ENCODE measurements at regions not wholly inside any gene's neighbourhood (a gene's known extent, or its start where the extent isn't known, plus 50 kb on each side); places are given as distances from the start of the nearest gene placed in this dataset.
"Not testable (repeated sequence)": the region's sequence is repeated elsewhere in the genome, so short reads cannot be mapped to it uniquely, and the experiment has no call there.

DNA sequence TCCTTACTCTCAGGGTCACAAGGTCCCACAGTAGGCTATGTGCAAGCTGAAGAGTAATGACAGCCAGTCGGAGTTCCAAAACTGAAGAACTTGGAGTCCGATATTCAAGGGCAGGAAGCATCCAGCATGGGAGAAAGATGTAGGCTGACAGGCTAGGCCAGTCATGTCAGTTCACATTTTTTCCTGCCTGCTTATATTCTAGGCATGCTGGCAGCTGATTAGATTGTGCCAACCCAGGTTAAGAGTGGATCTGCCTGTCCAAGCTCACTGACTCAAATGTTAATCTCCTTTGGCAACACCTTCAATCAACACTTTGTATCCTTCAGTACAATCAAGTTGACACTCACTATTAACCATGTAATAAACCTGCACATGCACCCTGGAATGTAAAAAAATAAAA lies 960.9 kb upstream of the HS3ST1 start:
- H3K4me1 ChIP-seq: no peaks in the 10 kb centered on the region
- intact Hi-C loops (cut with DNase I): no loop called here
- H3K4me3 ChIP-seq: no peak overlapping the region
- ATAC-seq (no peak), DNase-seq (no peak)
- H3K27me3 ChIP-seq: no peaks in the 10 kb centered on the region
- no peak for TF ChIP-seq POLR2A (IDR thresholded peaks at IDR 0.05)
- TF ChIP-seq, protein P1, sequence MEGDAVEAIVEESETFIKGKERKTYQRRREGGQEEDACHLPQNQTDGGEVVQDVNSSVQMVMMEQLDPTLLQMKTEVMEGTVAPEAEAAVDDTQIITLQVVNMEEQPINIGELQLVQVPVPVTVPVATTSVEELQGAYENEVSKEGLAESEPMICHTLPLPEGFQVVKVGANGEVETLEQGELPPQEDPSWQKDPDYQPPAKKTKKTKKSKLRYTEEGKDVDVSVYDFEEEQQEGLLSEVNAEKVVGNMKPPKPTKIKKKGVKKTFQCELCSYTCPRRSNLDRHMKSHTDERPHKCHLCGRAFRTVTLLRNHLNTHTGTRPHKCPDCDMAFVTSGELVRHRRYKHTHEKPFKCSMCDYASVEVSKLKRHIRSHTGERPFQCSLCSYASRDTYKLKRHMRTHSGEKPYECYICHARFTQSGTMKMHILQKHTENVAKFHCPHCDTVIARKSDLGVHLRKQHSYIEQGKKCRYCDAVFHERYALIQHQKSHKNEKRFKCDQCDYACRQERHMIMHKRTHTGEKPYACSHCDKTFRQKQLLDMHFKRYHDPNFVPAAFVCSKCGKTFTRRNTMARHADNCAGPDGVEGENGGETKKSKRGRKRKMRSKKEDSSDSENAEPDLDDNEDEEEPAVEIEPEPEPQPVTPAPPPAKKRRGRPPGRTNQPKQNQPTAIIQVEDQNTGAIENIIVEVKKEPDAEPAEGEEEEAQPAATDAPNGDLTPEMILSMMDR (IDR thresholded peaks at IDR 0.05): no peak
- no peaks in the 10 kb centered on the region for H3K9me3 ChIP-seq
- WGBS (ENCODE audit: insufficient coverage, low coverage, low lambda C conversion rate, missing lambda C conversion rate): 64% methylated on average over 2 of the region's 2 CpGs
- H3K27ac ChIP-seq: no peak overlapping the region
- H3K36me3 ChIP-seq: no peaks in the 10 kb centered on the region

- intact Hi-C loops (cut with DNase I): no loop called here
- TF ChIP-seq, protein P1 (IDR thresholded peaks at IDR 0.05): no peak
- no peak for TF ChIP-seq POLR2A (IDR thresholded peaks at IDR 0.05)
- Histone ChIP-seq H3K27me3 (no peaks in the 10 kb centered on the region), H3K9me3 (no peaks in the 10 kb centered on the region), H3K4me1 (no peaks in the 10 kb centered on the region), H3K27ac (no peak overlapping the region), H3K4me3 (no peak overlapping the region), H3K36me3 (no peaks in the 10 kb centered on the region)
- WGBS (ENCODE audit: insufficient coverage, low coverage, low lambda C conversion rate, missing lambda C conversion rate): 54% methylated on average over 2 of the region's 2 CpGs
- ATAC-seq: no peak
- no peak for DNase-seq
These were observed 953.9 kb upstream of the HS3ST1 start for GRCh38 chr4:12382567-12382966.

GRCh38 chr4:12379191-12379590 lies 950.5 kb upstream of the HS3ST1 start:
- no peaks in the 10 kb centered on the region for H3K9me3 ChIP-seq
- no peak for ATAC-seq
- H3K36me3 ChIP-seq: no peaks in the 10 kb centered on the region
- H3K4me3 ChIP-seq: no peak overlapping the region
- no peaks in the 10 kb centered on the region for H3K27me3 ChIP-seq
- WGBS (ENCODE audit: insufficient coverage, low coverage, low lambda C conversion rate, missing lambda C conversion rate): 46% methylated on average over 1 of the region's 1 CpG
- no peaks in the 10 kb centered on the region for H3K4me1 ChIP-seq
- DNase-seq: no peak
- no peak overlapping the region for H3K27ac ChIP-seq
- TF ChIP-seq POLR2A (IDR thresholded peaks at IDR 0.05): no peak
- TF ChIP-seq, protein P1 (IDR thresholded peaks at IDR 0.05): no peak
- intact Hi-C loops (cut with DNase I): no loop called here

DNA sequence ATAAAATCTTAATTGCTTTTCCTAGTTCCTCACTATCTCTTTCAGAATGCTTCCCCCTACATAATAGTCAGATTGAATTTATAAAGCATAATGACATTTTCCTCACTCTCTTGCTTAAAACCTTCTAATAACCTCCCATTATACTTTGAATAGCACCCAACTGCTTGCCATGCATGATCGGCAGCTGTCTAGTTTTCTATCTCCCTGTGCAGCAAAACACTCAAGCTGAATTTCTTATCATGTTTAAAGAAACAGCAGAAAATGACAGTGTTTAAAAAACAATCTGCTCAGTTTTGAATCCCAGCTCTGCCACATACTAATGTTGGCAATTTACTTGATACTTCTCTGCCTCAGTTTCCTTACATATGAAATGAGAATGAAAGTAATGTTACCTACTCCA lies 947.1 kb upstream of the HS3ST1 start:
- intact Hi-C loops (cut with DNase I): no loop called here
- H3K36me3 ChIP-seq: no peaks in the 10 kb centered on the region
- TF ChIP-seq, protein P1 (IDR thresholded peaks at IDR 0.05): no peak
- TF ChIP-seq POLR2A (IDR thresholded peaks at IDR 0.05): no peak
- no peak overlapping the region for H3K4me3 ChIP-seq
- no peak overlapping the region for H3K27ac ChIP-seq
- 58% methylated on average over 1 of the region's 1 CpG for WGBS (ENCODE audit: insufficient coverage, low coverage, low lambda C conversion rate, missing lambda C conversion rate)
- ATAC-seq (no peak), DNase-seq (no peak)
- no peaks in the 10 kb centered on the region for H3K27me3 ChIP-seq
- no peaks in the 10 kb centered on the region for H3K4me1 ChIP-seq
- H3K9me3 ChIP-seq: no peaks in the 10 kb centered on the region

DNA sequence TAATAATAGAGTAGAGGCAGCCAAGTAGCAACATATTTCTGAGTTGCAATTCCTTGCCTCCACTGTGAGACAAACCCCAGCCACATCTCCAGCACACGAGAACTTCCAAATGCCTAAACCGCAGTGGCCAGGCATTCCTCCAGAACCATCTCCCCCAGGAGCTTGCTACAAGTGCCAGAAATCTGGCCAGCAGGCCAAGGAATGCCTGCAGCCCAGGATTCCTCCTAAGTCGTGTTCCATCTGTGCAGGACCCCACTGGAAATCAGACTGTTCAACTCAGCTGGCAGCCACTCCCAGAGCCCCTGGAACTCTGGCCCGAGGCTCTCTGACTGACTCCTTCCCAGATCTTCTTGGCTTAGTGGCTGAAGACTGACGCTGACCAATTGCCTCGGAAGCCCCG lies 937.2 kb upstream of the HS3ST1 start:
- H3K4me1 ChIP-seq; H3K27me3 ChIP-seq; H3K9me3 ChIP-seq; H3K36me3 ChIP-seq; ATAC-seq; DNase-seq; intact Hi-C loops (cut with DNase I); H3K27ac ChIP-seq; H3K4me3 ChIP-seq: not testable (repeated sequence)
- WGBS (ENCODE audit: insufficient coverage, low coverage, low lambda C conversion rate, missing lambda C conversion rate): 78% methylated on average over 4 of the region's 7 CpGs

Data from right lobe of liver (tissue), 6 donors.